ENCODE measurements at regions not wholly inside any gene's neighbourhood (a gene's known extent, or its start where the extent isn't known, plus 50 kb on each side); places are given as distances from the start of the nearest gene placed in this dataset.

GRCh38 chr9:26782899-26783298, 109.7 kb downstream of the CAAP1 start:
- TF ChIP-seq CTCF (IDR thresholded peaks at IDR 0.05; ENCODE audit: low read depth, low read length, poor library complexity, severe bottlenecking), result no peak
- no peak for TF ChIP-seq EZH2phosphoT487 (IDR thresholded peaks at IDR 0.05; ENCODE audit: borderline replicate concordance, low read length)
